OCI-LY1 (cell line): ENCODE measurements at regions not wholly inside any gene's neighbourhood (a gene's known extent, or its start where the extent isn't known, plus 50 kb on each side); places are given as distances from the start of the nearest gene placed in this dataset.
"Not testable (repeated sequence)": the region's sequence is repeated elsewhere in the genome, so short reads cannot be mapped to it uniquely, and the experiment has no call there.

Experiments
- EZH2 ChIP-seq: fragments of 200-600 bp; sonication (generic), shearing (Covaris generic); IDR thresholded peaks from 2 replicates; pipeline ENCODE4 v1.8.0; 2017; ENCODE audit warnings: borderline replicate concordance, mixed run types, mild to moderate bottlenecking, antibody characterized with exemption, low read length, moderate library complexity, mixed read lengths
- TF ChIP-seq, protein P1 (sequence below): fragments of 200-600 bp; sonication (generic), shearing (Covaris generic); IDR thresholded peaks from 2 replicates; pipeline ENCODE4 v1.5.1; 2017; ENCODE audit warnings: mild to moderate bottlenecking, antibody characterized with exemption, low read length, moderate library complexity, mixed read lengths

DNA sequence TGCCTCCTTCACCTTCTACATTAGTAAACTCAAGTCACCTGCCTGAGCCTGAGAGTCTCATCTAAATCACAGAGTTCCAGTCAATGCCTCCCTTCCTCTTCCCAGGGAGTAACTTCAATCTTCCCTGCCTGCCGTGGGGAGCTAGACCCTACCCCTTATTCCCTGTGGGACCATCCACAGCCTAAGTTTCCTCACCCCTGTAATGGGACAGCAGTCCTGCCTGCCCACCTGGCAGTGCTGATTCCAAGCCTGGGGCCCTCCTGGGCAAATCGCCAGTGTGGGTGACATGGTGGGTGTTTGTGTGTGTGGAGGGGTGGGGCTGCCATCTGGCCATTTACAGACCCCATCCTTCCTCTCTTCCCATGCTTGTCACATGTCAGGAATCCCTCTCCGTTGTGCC, 258.6 kb downstream of the ANKRD30B start:
- TF ChIP-seq, protein P1, sequence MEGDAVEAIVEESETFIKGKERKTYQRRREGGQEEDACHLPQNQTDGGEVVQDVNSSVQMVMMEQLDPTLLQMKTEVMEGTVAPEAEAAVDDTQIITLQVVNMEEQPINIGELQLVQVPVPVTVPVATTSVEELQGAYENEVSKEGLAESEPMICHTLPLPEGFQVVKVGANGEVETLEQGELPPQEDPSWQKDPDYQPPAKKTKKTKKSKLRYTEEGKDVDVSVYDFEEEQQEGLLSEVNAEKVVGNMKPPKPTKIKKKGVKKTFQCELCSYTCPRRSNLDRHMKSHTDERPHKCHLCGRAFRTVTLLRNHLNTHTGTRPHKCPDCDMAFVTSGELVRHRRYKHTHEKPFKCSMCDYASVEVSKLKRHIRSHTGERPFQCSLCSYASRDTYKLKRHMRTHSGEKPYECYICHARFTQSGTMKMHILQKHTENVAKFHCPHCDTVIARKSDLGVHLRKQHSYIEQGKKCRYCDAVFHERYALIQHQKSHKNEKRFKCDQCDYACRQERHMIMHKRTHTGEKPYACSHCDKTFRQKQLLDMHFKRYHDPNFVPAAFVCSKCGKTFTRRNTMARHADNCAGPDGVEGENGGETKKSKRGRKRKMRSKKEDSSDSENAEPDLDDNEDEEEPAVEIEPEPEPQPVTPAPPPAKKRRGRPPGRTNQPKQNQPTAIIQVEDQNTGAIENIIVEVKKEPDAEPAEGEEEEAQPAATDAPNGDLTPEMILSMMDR: not testable (repeated sequence)
- TF ChIP-seq EZH2: not testable (repeated sequence)
